ENCODE measurements at regions not wholly inside any gene's neighbourhood (a gene's known extent, or its start where the extent isn't known, plus 50 kb on each side); places are given as distances from the start of the nearest gene placed in this dataset.
A peak's percentile ranks its signal among the peaks of the same experiment; 100 is the strongest.

DNA sequence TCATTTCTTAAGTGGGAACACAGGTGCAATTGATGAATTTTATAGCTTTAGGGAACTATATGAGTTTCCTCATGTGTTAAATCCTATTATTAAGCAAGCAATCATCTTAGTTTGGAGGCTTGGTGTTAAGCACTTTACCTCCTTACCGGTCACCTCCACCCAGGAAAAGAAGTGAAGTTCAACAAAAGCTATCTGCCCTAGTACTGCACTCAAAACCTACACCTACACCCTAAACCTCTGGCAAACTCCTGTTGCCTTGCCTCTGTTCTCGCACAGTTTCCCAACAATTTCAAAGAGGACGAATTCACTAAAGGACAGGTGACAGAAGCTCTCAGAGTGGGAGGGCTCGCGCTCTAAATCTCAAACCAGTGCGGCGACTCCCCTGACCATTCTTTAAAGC is 85.7 kb upstream of the TENT5D start:
- no peak for DNase-seq (ENCODE audit: low read depth)
- peak overlapping the region; percentile 49 for H3K4me3 ChIP-seq (ENCODE audit: low read length)
- TF ChIP-seq, protein P1, sequence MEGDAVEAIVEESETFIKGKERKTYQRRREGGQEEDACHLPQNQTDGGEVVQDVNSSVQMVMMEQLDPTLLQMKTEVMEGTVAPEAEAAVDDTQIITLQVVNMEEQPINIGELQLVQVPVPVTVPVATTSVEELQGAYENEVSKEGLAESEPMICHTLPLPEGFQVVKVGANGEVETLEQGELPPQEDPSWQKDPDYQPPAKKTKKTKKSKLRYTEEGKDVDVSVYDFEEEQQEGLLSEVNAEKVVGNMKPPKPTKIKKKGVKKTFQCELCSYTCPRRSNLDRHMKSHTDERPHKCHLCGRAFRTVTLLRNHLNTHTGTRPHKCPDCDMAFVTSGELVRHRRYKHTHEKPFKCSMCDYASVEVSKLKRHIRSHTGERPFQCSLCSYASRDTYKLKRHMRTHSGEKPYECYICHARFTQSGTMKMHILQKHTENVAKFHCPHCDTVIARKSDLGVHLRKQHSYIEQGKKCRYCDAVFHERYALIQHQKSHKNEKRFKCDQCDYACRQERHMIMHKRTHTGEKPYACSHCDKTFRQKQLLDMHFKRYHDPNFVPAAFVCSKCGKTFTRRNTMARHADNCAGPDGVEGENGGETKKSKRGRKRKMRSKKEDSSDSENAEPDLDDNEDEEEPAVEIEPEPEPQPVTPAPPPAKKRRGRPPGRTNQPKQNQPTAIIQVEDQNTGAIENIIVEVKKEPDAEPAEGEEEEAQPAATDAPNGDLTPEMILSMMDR (IDR thresholded peaks at IDR 0.05; ENCODE audit: insufficient read depth, low read depth, low read length, missing control alignments) = no peak

DNA sequence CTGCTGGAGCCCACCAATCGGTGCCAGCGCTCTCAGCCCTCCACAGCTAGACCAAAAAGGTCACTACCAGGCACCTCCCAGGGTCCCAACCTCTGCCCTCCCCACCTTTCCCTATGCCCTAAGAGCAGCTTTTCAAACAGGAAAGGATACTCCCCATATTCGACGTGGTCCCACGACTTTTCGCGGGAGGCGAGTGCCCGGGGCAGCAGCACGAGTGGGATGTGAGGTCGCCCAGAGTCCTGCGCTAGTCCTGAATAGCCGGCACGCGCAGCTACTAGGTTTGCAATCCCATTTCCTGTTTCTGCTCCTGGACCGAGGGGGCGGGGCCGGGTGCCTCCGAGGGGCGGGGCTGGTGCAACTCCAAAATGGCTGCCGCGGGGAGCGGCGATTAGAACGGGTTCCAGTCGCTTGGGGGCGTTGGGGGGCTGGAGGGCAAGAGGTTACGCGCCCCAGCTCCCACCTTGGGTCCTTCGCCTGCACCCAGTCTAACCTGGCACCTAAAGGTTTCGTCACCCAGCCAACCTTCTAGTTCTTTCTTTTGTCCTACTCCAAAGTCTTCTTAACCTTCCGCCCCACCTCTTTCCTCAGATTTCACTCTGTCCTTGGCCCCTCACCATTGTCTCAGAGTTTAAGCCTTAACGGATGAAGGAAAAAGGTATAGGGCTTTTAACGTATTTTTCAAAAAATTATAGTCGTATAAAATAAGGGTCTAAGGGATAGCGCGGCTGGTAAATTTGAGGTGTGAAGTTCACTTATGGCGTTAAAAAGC is 85.0 kb upstream of the TENT5D start:
- peak; percentile 43 for DNase-seq (ENCODE audit: low read depth)
- TF ChIP-seq, protein P1 (IDR thresholded peaks at IDR 0.05; ENCODE audit: insufficient read depth, low read depth, low read length, missing control alignments) = no peak
- H3K4me3 ChIP-seq (ENCODE audit: low read length) = peak overlapping the region; percentile 49

DNA sequence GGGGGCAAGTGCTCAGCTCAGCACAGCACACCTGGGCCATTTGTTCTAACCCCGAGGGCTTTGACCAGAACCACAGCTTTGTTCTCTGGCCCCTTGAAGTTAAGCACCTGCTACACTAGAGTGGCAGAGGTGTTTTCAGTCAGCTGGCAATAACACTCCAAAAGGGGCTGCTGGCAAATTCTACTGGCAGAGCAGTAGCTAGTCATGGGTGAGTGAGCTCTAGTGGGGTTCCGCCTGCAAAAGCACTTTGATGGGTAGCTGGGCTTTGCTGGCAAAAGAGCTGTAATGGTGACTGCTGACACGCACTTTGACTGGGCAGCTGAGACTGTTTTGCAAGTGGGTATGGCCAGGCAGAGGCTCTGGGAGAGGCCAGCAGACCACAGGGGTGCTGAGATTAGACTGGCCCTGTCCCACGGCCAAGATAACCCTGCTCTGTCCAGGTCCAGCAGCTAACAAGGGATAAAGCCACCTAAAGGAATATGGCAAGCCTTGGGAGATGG is 65.2 kb upstream of the TENT5D start:
- DNase-seq (ENCODE audit: low read depth) = no peak
- H3K4me3 ChIP-seq (ENCODE audit: low read length) = no peak overlapping the region
- TF ChIP-seq, protein P1 (IDR thresholded peaks at IDR 0.05; ENCODE audit: insufficient read depth, low read depth, low read length, missing control alignments) = no peak

All from epithelial cell of esophagus (primary cell).